Naive thymus-derived CD8-positive, alpha-beta T cell (primary cell): ENCODE measurements at regions not wholly inside any gene's neighbourhood (a gene's known extent, or its start where the extent isn't known, plus 50 kb on each side); places are given as distances from the start of the nearest gene placed in this dataset.
"Not testable (repeated sequence)": the region's sequence is repeated elsewhere in the genome, so short reads cannot be mapped to it uniquely, and the experiment has no call there.

Source experiments
- ATAC-seq, 2 donors: fragments of 150-1000 bp; cut with Tn5 transposase in 1 of 2; sonication (Bioruptor Pico), chemical (Tn5 transposase) in 1 of 2; 1 replicate in 1 of 2; 2 replicates in 1 of 2; pipeline ENCODE4 v1.10.0; 2021; ENCODE audit warnings: mild to moderate bottlenecking in 2 of 2, moderate library complexity in 2 of 2
- POLR2A ChIA-PET: fragments of 350-600 bp; sonication (Branson Sonifier 250); formaldehyde crosslinking; loops from one replicate; lab custom pipeline; 2021; ENCODE audit warnings: antibody characterized with exemption; lab: Charles Lee
- DNase-seq, 10 donors: peaks; one replicate each; pipeline versions ENCODE4 v3.0.0 to v3.0.0-alpha.2; 2020 to 2022
- H3K27ac Mint-ChIP-seq, 10 donors: one replicate each; pipeline ENCODE4 v1.8.0; 2020 to 2022; ENCODE audit warnings: mild to moderate bottlenecking in 10 of 10, mixed read lengths in 10 of 10, moderate library complexity in 4 of 10, inconsistent platforms in 1 of 10
- H3K27me3 Mint-ChIP-seq, 5 donors: one replicate each; pipeline ENCODE4 v1.8.0; 2021 to 2022; ENCODE audit warnings: mixed read lengths in 5 of 5
- H3K36me3 Mint-ChIP-seq, 3 donors: one replicate each; pipeline ENCODE4 v1.8.0; 2020 to 2022; ENCODE audit warnings: mixed read lengths in 3 of 3, mild to moderate bottlenecking in 2 of 3, inconsistent platforms in 1 of 3
- H3K4me1 Mint-ChIP-seq, 4 donors: one replicate each; pipeline ENCODE4 v1.8.0; 2021 to 2022; ENCODE audit warnings: mixed read lengths in 4 of 4
- H3K4me3 Mint-ChIP-seq, 10 donors: one replicate each; pipeline ENCODE4 v1.8.0; 2020 to 2022; ENCODE audit warnings: mild to moderate bottlenecking in 10 of 10, mixed read lengths in 10 of 10, moderate library complexity in 6 of 10, inconsistent platforms in 1 of 10
- H3K9me3 Mint-ChIP-seq, 9 donors: one replicate each; pipeline ENCODE4 v1.8.0; 2020 to 2022; ENCODE audit warnings: mixed read lengths in 9 of 9, mild to moderate bottlenecking in 3 of 9, inconsistent platforms in 1 of 9, moderate library complexity in 1 of 9

GRCh38 chr2:15756882-15757819, 165.5 kb downstream of the DDX1 start:
- H3K27ac Mint-ChIP-seq = no peak overlapping the region
- peaks cover 0 to 17% (median 0%) of the 10 kb centered on the region in 9 donors for H3K9me3 Mint-ChIP-seq
- no peak for ATAC-seq
- DNase-seq = no peak
- H3K4me3 Mint-ChIP-seq = no peak overlapping the region
- POLR2A ChIA-PET = no interaction called here
- no peaks in the 10 kb centered on the region for H3K36me3 Mint-ChIP-seq
- peaks cover 2 to 17% (median 4%) of the 10 kb centered on the region in 5 donors for H3K27me3 Mint-ChIP-seq
- H3K4me1 Mint-ChIP-seq = no peaks in the 10 kb centered on the region

DNA sequence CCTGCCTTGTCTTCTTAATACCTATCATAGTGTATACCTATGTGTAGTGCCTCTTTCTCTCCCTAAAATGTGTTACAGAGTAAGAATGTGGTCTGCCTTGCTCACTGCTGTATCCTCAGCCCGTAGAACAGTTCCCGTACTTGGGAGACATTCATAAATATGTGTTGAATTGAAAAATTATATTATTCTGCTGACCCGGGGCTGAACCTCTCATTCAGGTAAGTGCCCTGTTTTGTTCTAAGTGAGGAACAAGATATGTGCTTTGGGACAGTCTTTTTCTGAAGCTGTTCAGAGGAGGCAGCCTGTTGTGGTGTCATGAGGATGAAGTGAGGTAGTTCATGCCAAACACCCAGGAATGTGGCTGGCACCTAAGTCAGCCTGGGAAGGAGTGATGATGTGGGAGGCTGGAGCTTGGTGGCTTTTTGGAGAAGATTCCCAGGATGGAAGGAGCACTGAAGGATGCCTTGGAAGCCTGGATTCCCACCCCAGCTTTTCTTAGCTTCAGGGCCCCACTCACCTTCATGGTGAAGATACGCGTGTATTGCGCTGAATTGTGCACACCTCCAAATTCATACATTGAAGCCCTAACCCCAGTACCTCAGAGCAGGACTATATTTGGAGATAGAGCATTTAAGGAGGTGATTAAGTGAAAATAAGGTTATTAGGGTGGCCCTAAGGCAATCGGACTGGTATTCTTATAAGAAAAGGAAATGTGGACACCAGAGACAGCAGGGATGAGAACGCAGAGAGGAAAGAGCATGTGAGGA, 166.3 kb downstream of the DDX1 start:
- no peak for ATAC-seq
- no peak overlapping the region for H3K27ac Mint-ChIP-seq
- no peaks in the 10 kb centered on the region for H3K36me3 Mint-ChIP-seq
- no peak for DNase-seq
- no peak overlapping the region for H3K4me3 Mint-ChIP-seq
- peaks cover 0 to 17% (median 0%) of the 10 kb centered on the region in 9 donors for H3K9me3 Mint-ChIP-seq
- H3K4me1 Mint-ChIP-seq = no peaks in the 10 kb centered on the region
- peaks cover 2 to 17% (median 4%) of the 10 kb centered on the region in 5 donors for H3K27me3 Mint-ChIP-seq
- POLR2A ChIA-PET = no interaction called here

GRCh38 chr2:15758848-15759247, 167.2 kb downstream of the DDX1 start:
- ATAC-seq (no peak), DNase-seq (no peak)
- no peaks in the 10 kb centered on the region for H3K36me3 Mint-ChIP-seq

DNA sequence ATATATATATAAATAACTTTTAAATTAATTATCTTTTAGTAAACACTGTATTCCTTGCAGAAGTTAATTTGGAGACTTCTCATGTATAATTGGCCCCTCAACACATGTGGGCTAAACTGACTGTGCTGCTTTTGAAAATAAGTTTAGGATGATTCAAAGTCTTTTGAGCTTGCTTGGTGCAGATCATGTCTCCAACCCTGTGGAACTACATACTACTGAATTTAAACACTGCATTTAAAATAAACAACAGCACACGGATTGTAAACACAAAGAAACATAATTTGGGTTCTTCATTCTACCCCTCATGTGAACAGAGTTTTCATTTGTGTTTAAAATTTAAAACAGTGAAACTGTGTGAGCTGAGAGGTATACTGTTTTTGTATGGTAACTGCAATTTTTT, 167.7 kb downstream of the DDX1 start:
- H3K27ac Mint-ChIP-seq = no peak overlapping the region
- H3K27me3 Mint-ChIP-seq = peaks cover 2 to 17% (median 4%) of the 10 kb centered on the region in 5 donors
- DNase-seq (no peak), ATAC-seq (no peak)
- no peaks in the 10 kb centered on the region for H3K36me3 Mint-ChIP-seq
- no peaks in the 10 kb centered on the region for H3K4me1 Mint-ChIP-seq
- POLR2A ChIA-PET = no interaction called here
- H3K4me3 Mint-ChIP-seq = no peak overlapping the region
- peaks cover 0 to 17% (median 2%) of the 10 kb centered on the region in 9 donors for H3K9me3 Mint-ChIP-seq

More at GRCh38 chr2:15758848-15759247, 167.2 kb downstream of the DDX1 start:
- Mint-ChIP-seq H3K27me3 (peaks cover 2 to 17% (median 4%) of the 10 kb centered on the region in 5 donors), H3K27ac (no peak overlapping the region), H3K4me1 (no peaks in the 10 kb centered on the region), H3K9me3 (peaks cover 0 to 17% (median 2%) of the 10 kb centered on the region in 9 donors), H3K4me3 (no peak overlapping the region)
- POLR2A ChIA-PET = no interaction called here

DNA sequence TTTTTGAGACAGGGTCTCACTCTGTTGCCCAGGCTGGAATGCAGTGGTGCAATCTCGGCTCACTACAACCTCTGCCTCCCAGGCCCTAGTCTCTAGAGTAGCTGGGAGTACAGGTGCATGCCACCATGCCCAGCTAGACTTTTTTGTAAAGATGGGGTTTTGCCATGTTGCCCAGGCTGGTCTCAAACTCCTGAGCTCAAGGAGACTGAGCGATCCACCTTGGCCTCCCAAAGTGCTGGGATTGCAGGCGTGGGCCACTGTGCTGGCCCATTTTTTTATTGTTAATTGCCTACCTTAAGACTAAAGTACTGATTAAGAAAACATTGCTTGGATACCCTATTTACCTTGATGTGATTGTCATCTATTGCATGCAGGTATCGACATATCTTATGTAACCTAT, 168.1 kb downstream of the DDX1 start:
- H3K36me3 Mint-ChIP-seq, DNase-seq, POLR2A ChIA-PET, H3K27ac Mint-ChIP-seq, ATAC-seq, H3K4me3 Mint-ChIP-seq, H3K4me1 Mint-ChIP-seq: not testable (repeated sequence)
- Mint-ChIP-seq H3K27me3 (peaks cover 0 to 17% (median 4%) of the 10 kb centered on the region in 5 donors), H3K9me3 (peaks cover 0 to 17% (median 2%) of the 10 kb centered on the region in 9 donors)

- no peak for DNase-seq
- ATAC-seq = no peak
- H3K4me3 Mint-ChIP-seq = no peak overlapping the region
- no peak overlapping the region for H3K27ac Mint-ChIP-seq
- POLR2A ChIA-PET = no interaction called here
- peaks cover 0 to 12% (median 0%) of the 10 kb centered on the region in 9 donors for H3K9me3 Mint-ChIP-seq
- no peaks in the 10 kb centered on the region for H3K4me1 Mint-ChIP-seq
- H3K27me3 Mint-ChIP-seq = peaks cover 0 to 17% (median 4%) of the 10 kb centered on the region in 5 donors
- no peaks in the 10 kb centered on the region for H3K36me3 Mint-ChIP-seq
These were observed 168.7 kb downstream of the DDX1 start for GRCh38 chr2:15760232-15760910.

GRCh38 chr2:15761056-15761455, 169.4 kb downstream of the DDX1 start:
- POLR2A ChIA-PET = no interaction called here
- DNase-seq (no peak), ATAC-seq (no peak)
- no peaks in the 10 kb centered on the region for H3K4me1 Mint-ChIP-seq
- peaks cover 0 to 9% (median 0%) of the 10 kb centered on the region in 9 donors for H3K9me3 Mint-ChIP-seq
- peak overlapping the region in 1 of 10 donors; percentile 15 for H3K27ac Mint-ChIP-seq
- peaks cover 0 to 17% (median 4%) of the 10 kb centered on the region in 5 donors for H3K27me3 Mint-ChIP-seq
- no peaks in the 10 kb centered on the region for H3K36me3 Mint-ChIP-seq
- no peak overlapping the region for H3K4me3 Mint-ChIP-seq

DNA sequence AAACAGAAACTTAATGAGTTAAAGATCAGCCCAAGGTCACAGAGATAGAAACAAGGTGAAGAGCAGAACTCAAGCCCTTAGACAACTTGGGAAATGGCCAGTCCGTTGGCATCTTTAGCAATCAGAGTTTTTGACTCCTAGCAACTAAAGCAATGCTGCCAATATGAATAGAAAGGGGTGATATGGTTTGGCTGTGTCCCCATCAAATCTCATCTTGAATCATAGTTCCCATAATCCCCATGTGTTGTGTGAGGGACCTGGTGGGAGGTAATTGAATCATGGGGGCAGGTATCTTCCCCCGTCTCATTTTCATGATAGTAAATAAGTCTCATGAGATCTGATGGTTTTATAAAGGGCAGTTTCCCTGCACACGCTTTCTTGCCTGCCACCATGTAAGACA, 170.2 kb downstream of the DDX1 start:
- H3K27ac Mint-ChIP-seq = no peak overlapping the region
- peaks cover 0 to 9% (median 0%) of the 10 kb centered on the region in 9 donors for H3K9me3 Mint-ChIP-seq
- POLR2A ChIA-PET = no interaction called here
- H3K4me3 Mint-ChIP-seq = no peak overlapping the region
- peaks cover 0 to 17% (median 4%) of the 10 kb centered on the region in 5 donors for H3K27me3 Mint-ChIP-seq
- ATAC-seq (no peak), DNase-seq (no peak)
- no peaks in the 10 kb centered on the region for H3K36me3 Mint-ChIP-seq
- no peaks in the 10 kb centered on the region for H3K4me1 Mint-ChIP-seq

DNA sequence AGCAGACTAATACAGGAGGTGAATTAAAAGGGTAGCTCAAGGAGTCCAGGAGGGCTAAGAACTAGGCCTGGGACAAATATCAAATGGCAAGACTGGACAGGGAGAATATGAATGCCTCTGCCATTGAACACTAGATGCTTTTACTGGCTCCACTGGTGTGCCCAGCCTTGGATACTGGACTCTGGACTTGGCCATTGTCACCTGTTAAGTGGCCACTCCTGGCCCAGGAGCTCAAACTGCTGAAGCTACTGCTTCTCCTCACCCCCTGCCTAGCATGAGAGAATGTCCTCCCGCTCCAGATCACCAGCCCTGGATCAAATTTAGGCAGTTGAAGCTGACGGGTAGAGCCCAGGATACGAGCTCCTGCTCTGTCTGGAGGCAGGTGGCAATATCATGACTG, 170.8 kb downstream of the DDX1 start:
- POLR2A ChIA-PET = no interaction called here
- no peak overlapping the region for H3K4me3 Mint-ChIP-seq
- H3K9me3 Mint-ChIP-seq = peaks cover 0 to 9% (median 0%) of the 10 kb centered on the region in 9 donors
- H3K4me1 Mint-ChIP-seq = no peaks in the 10 kb centered on the region
- peaks cover 0 to 17% (median 4%) of the 10 kb centered on the region in 5 donors for H3K27me3 Mint-ChIP-seq
- no peak for DNase-seq
- no peaks in the 10 kb centered on the region for H3K36me3 Mint-ChIP-seq
- ATAC-seq = no peak
- H3K27ac Mint-ChIP-seq = no peak overlapping the region

GRCh38 chr2:15763106-15763821, 171.6 kb downstream of the DDX1 start:
- H3K36me3 Mint-ChIP-seq = no peaks in the 10 kb centered on the region
- peaks cover 0 to 5% (median 0%) of the 10 kb centered on the region in 9 donors for H3K9me3 Mint-ChIP-seq
- H3K27me3 Mint-ChIP-seq = peaks cover 0 to 16% (median 3%) of the 10 kb centered on the region in 5 donors
- H3K27ac Mint-ChIP-seq = no peak overlapping the region
- H3K4me1 Mint-ChIP-seq = no peaks in the 10 kb centered on the region
- ATAC-seq = no peak
- no peak for DNase-seq
- H3K4me3 Mint-ChIP-seq = no peak overlapping the region
- POLR2A ChIA-PET = no interaction called here

DNA sequence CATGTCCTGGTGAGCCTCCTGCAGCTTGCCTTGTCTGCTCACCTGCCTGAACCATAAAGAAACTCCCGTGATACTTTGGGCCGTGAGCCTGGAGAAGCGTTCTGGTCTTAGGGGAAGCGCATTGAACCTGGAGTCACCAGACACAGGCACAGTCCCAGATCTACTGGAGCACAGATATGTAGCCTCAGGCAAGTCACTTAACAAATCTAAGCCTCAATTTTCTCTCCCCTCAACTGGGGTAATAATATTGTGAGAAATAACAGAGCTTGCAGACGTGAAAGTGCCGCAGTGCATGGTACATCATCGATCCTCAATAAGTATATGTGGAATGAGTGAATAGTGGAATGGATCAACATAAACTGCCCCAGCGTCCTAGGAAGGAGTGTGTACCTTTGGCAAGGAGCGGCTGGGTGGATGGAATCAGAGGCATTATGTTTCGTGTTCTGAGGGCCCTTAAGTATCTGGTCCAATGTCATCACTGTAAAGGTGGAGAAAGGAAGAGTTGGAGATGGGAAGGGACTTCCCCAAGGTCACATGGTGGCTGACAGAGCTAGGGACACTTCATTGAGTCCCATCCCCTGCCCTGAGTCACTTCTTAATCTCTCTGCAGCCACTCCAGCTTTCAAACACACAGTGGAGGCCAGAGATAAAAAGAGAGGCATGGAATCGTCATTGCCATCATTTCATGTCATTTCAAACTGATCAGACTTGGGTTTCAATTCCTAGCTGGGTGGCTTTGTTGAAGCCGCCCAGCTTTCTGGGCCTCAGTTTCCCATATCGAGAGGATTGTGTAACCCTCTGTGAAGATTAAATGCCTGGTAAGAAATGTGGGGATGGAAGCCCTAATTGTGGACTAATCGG, 172.4 kb downstream of the DDX1 start:
- no peak for DNase-seq
- no peak overlapping the region for H3K27ac Mint-ChIP-seq
- POLR2A ChIA-PET = no interaction called here

More for the DNA sequence above, 172.4 kb downstream of the DDX1 start:
- Mint-ChIP-seq H3K4me1 (no peaks in the 10 kb centered on the region), H3K27me3 (peaks cover 0 to 13% (median 1%) of the 10 kb centered on the region in 5 donors), H3K9me3 (peaks cover 0 to 2% (median 0%) of the 10 kb centered on the region in 9 donors), H3K36me3 (no peaks in the 10 kb centered on the region), H3K4me3 (no peak overlapping the region)
- no peak for ATAC-seq
